PC-3 (cell line): ENCODE measurements at regions not wholly inside any gene's neighbourhood (a gene's known extent, or its start where the extent isn't known, plus 50 kb on each side); places are given as distances from the start of the nearest gene placed in this dataset.

ENCODE experiments used
- EZH2 ChIP-seq: fragments of 300-600 bp; sonication (generic); IDR thresholded peaks from one replicate; pipeline ENCODE4 v1.6.1; 2017; ENCODE audit warnings: antibody characterized with exemption, mild to moderate bottlenecking, low read length; ENCODE audit not compliant: unreplicated experiment
- TF ChIP-seq, protein P1 (sequence below): fragments of 300-600 bp; sonication (generic); conservative IDR thresholded peaks from 2 replicates; pipeline ENCODE4 v1.5.1; 2017; ENCODE audit warnings: antibody characterized with exemption, low read depth, mild to moderate bottlenecking, low read length

DNA sequence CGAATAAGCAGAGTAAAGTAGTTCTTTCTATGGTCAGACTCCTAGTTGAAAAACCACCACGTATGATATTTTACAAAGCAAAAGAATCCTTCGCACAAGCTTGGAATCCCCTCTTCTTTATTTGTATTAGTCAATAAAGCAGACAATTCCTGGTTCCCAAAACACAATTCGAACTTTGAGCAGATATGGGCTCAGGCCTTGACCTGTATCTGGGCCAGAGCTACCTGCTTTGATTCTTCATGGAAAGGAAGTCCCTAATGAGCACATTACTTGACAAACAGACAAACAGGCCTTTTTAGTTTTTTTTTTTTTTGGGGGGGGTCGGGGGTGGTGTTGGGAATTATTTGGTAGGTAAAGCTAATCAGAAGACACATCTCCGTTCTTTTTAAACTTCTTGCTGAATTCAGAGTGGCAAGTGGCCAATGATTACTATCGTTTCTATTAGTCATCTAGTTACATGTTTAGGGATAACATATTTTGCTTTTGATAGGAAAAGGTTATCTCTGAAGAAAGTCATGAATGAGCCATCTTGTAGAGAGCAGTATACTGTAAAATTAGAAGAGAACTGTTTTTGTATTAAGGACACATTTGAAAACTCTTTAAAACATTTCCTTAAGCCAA is 116.6 kb upstream of the HMHB1 start:
- TF ChIP-seq, protein P1, sequence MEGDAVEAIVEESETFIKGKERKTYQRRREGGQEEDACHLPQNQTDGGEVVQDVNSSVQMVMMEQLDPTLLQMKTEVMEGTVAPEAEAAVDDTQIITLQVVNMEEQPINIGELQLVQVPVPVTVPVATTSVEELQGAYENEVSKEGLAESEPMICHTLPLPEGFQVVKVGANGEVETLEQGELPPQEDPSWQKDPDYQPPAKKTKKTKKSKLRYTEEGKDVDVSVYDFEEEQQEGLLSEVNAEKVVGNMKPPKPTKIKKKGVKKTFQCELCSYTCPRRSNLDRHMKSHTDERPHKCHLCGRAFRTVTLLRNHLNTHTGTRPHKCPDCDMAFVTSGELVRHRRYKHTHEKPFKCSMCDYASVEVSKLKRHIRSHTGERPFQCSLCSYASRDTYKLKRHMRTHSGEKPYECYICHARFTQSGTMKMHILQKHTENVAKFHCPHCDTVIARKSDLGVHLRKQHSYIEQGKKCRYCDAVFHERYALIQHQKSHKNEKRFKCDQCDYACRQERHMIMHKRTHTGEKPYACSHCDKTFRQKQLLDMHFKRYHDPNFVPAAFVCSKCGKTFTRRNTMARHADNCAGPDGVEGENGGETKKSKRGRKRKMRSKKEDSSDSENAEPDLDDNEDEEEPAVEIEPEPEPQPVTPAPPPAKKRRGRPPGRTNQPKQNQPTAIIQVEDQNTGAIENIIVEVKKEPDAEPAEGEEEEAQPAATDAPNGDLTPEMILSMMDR = no peak
- TF ChIP-seq EZH2 = no peak
